Panc1 (cell line): ENCODE measurements at regions not wholly inside any gene's neighbourhood (a gene's known extent, or its start where the extent isn't known, plus 50 kb on each side); places are given as distances from the start of the nearest gene placed in this dataset.
"Not testable (repeated sequence)": the region's sequence is repeated elsewhere in the genome, so short reads cannot be mapped to it uniquely, and the experiment has no call there.

Source experiments
- ATAC-seq: fragments of 200-7000 bp; cut with Tn5 transposase; 2 replicates; pipeline ENCODE4 v1.9.1; 2020; ENCODE audit warnings: mild to moderate bottlenecking, moderate library complexity
- BruUV-seq: library from RNA; stranded (reverse); fragments of 400-500 nt; replicated peaks from 2 replicates; lab custom pipeline; 2021; lab: Mats Ljungman, UMichigan
- CTCF ChIA-PET: fragments of 300-600 bp; sonication (Branson Sonifier 250); formaldehyde crosslinking; loops from one replicate; lab custom pipeline; 2022; ENCODE audit warnings: antibody characterized with exemption; lab: Charles Lee
- POLR2A ChIA-PET: fragments of 300-600 bp; sonication (Branson Sonifier 250); formaldehyde crosslinking; loops from one replicate; lab custom pipeline; 2022; ENCODE audit warnings: antibody characterized with exemption; lab: Charles Lee
- DNase-seq: peaks from one replicate; pipeline ENCODE4 v3.0.0-alpha.2; 2010; ENCODE audit warnings: low read depth, low spot score
- H3K27ac ChIP-seq: 2 replicates; pipeline ENCODE4 v1.5.1; 2011; ENCODE audit warnings: mild to moderate bottlenecking, low read length, inconsistent platforms
- H3K27me3 ChIP-seq: fragments of 200-500 bp; sonication (Bioruptor generic); 2 replicates; pipeline ENCODE4 v1.6.0; 2014; ENCODE audit warnings: low read length, inconsistent platforms; ENCODE audit not compliant: control insufficient read depth, insufficient read depth
- H3K36me3 ChIP-seq: fragments of 200-500 bp; sonication (Bioruptor generic); 2 replicates; pipeline ENCODE4 v1.5.1; 2014; ENCODE audit warnings: inconsistent platforms, mild to moderate bottlenecking, low read length, moderate library complexity; ENCODE audit not compliant: control insufficient read depth, insufficient read depth
- H3K4me1 ChIP-seq: 2 replicates; pipeline ENCODE4 v1.5.1; 2011; ENCODE audit warnings: inconsistent platforms, mild to moderate bottlenecking, low read length, moderate library complexity; ENCODE audit not compliant: control insufficient read depth, insufficient read depth
- H3K4me3 ChIP-seq, 2 experiments: 2 replicates each; pipeline ENCODE4 v1.5.1; 2011 to 2012; ENCODE audit warnings: low read depth in 2 of 2, low read length in 2 of 2, mild to moderate bottlenecking in 2 of 2, inconsistent platforms in 1 of 2, moderate library complexity in 1 of 2
- H3K9me3 ChIP-seq: fragments of 200-500 bp; sonication (Bioruptor generic); 2 replicates; pipeline ENCODE4 v1.5.1; 2014; ENCODE audit warnings: low read depth, mild to moderate bottlenecking, inconsistent platforms, low read length, moderate library complexity; ENCODE audit not compliant: control insufficient read depth, insufficient read depth
- CTCF ChIP-seq: fragments of 450-650 bp; IDR thresholded peaks from 2 replicates; pipeline ENCODE4 v1.5.1; 2017; ENCODE audit warnings: mild to moderate bottlenecking
- POLR2AphosphoS5 ChIP-seq: IDR thresholded peaks from 2 replicates; pipeline ENCODE4 v1.6.1; 2012; ENCODE audit warnings: mild to moderate bottlenecking, low read depth, low read length, moderate library complexity
- REST ChIP-seq, 2 experiments: IDR thresholded peaks; 2 replicates each; pipeline ENCODE4 v1.6.1; 2011 to 2012; ENCODE audit warnings: low read depth in 2 of 2, control low read depth in 1 of 2, low read length in 1 of 2, mild to moderate bottlenecking in 1 of 2, moderate library complexity in 1 of 2; ENCODE audit not compliant: insufficient read depth in 1 of 2
- SIN3A ChIP-seq: IDR thresholded peaks from 2 replicates; pipeline ENCODE4 v1.6.1; 2012; ENCODE audit warnings: low read depth, mild to moderate bottlenecking, low read length, moderate library complexity, borderline replicate concordance; ENCODE audit not compliant: insufficient read depth
- TCF7L2 ChIP-seq: IDR thresholded peaks from 2 replicates; pipeline ENCODE4 v1.6.1; 2011; ENCODE audit warnings: mild to moderate bottlenecking, low read depth, low read length, inconsistent platforms
- in situ Hi-C: cut with HindIII; loops from 2 replicates; pipeline ENCODE4 v1.10.0; 2016; ENCODE audit warnings: low sequenced_read_pairs, low pct_unique_long_range_greater_than_20kb
- intact Hi-C: fragments of 100-400 bp; cut with micrococcal nuclease; formaldehyde crosslinking; loops from one replicate; pipeline ENCODE4 v1.10.0; 2022; ENCODE audit not compliant: unreplicated experiment

GRCh38 chr12:126451809-126452208, 1386.6 kb downstream of the AACS start:
- intact Hi-C loops = no loop called here
- ChIA-PET POLR2A (no interaction called here), CTCF (interaction anchor here (0.6 kb wide), 1 partner anchor 1515 kb away, joined by 4 read pairs; no protein-coding TSS in a partner anchor)
- no TSS peak for BruUV-seq
- H3K27ac ChIP-seq = no peak overlapping the region
- ATAC-seq = no peak
- H3K4me1 ChIP-seq = no peaks in the 10 kb centered on the region
- H3K9me3 ChIP-seq = no peaks in the 10 kb centered on the region
- no peaks in the 10 kb centered on the region for H3K36me3 ChIP-seq
- no peak for TF ChIP-seq REST (IDR thresholded peaks at IDR 0.05; ENCODE audit: insufficient read depth in 1 of 2, low read depth in 2 of 2, low read length in 1 of 2)
- TF ChIP-seq TCF7L2 = no peak
- TF ChIP-seq SIN3A = no peak
- TF ChIP-seq POLR2AphosphoS5 = no peak
- no peak for TF ChIP-seq CTCF
- H3K27me3 ChIP-seq = no peaks in the 10 kb centered on the region
- in situ Hi-C loops = no loop called here
- no peak overlapping the region for H3K4me3 ChIP-seq
- no peak for DNase-seq

GRCh38 chr12:126452686-126453085, 1387.5 kb downstream of the AACS start:
- H3K9me3 ChIP-seq, CTCF ChIA-PET, BruUV-seq, ATAC-seq, H3K4me3 ChIP-seq, H3K36me3 ChIP-seq, H3K27ac ChIP-seq, H3K4me1 ChIP-seq, DNase-seq, POLR2A ChIA-PET, in situ Hi-C loops, intact Hi-C loops, H3K27me3 ChIP-seq: not testable (repeated sequence)

- TF ChIP-seq SIN3A = no peak
- TF ChIP-seq POLR2AphosphoS5 = no peak
- TF ChIP-seq REST (IDR thresholded peaks at IDR 0.05; ENCODE audit: insufficient read depth in 1 of 2, low read depth in 2 of 2, low read length in 1 of 2) = no peak
- TF ChIP-seq CTCF = no peak
- TF ChIP-seq TCF7L2 = no peak
- Histone ChIP-seq H3K9me3 (no peaks in the 10 kb centered on the region), H3K4me1 (no peaks in the 10 kb centered on the region), H3K4me3 (no peak overlapping the region), H3K27me3 (no peaks in the 10 kb centered on the region), H3K36me3 (no peaks in the 10 kb centered on the region), H3K27ac (no peak overlapping the region)
- in situ Hi-C loops (no loop called here), intact Hi-C loops (no loop called here)
- POLR2A ChIA-PET = interaction anchor here (0.6 kb wide), 1 partner anchor 575 kb away, joined by 4 read pairs; no protein-coding TSS in a partner anchor
- no peak for ATAC-seq
- DNase-seq = no peak
- CTCF ChIA-PET = interaction anchor here (0.9 kb wide), 1 partner anchor 48 kb away, joined by 4 read pairs; no protein-coding TSS in a partner anchor
- BruUV-seq = no TSS peak
These were observed 1389.3 kb downstream of the AACS start for GRCh38 chr12:126454581-126454980.
